Left lung (tissue), 4 donors: ENCODE measurements at regions not wholly inside any gene's neighbourhood (a gene's known extent, or its start where the extent isn't known, plus 50 kb on each side); places are given as distances from the start of the nearest gene placed in this dataset.

Source experiments
- ATAC-seq: fragments of 200-7000 bp; cut with Tn5 transposase; one replicate; pipeline ENCODE4 v1.9.1; 2020; ENCODE audit warnings: moderate library complexity
- DNase-seq, 4 donors: peaks; one replicate each; pipeline ENCODE4 v3.0.0-alpha.2; 2013 to 2020
- H3K27ac ChIP-seq, 2 donors: fragments of 200-600 bp; sonication (generic) in 1 of 2; one replicate each; pipeline versions ENCODE4 v1.5.0 to v1.8.0; 2020 to 2021
- H3K27me3 ChIP-seq, 2 donors: fragments of 200-600 bp; sonication (generic) in 1 of 2; one replicate each; pipeline versions ENCODE4 v1.5.0 to v1.8.0; 2020 to 2021
- H3K36me3 ChIP-seq, 2 donors: fragments of 200-600 bp; sonication (generic) in 1 of 2; one replicate each; pipeline versions ENCODE4 v1.5.0 to v1.8.0; 2020 to 2021
- H3K4me1 ChIP-seq, 2 donors: fragments of 200-600 bp; one replicate each; pipeline ENCODE4 v1.8.0; 2021
- H3K4me3 ChIP-seq, 2 donors: fragments of 200-600 bp; sonication (generic) in 1 of 2; one replicate each; pipeline versions ENCODE4 v1.5.0 to v1.8.0; 2020 to 2021; ENCODE audit warnings: mild to moderate bottlenecking in 1 of 2
- H3K9me3 ChIP-seq, 2 donors: fragments of 200-600 bp; sonication (generic) in 1 of 2; one replicate each; pipeline versions ENCODE4 v1.5.0 to v1.8.0; 2020 to 2021
- CTCF ChIP-seq, 2 donors: fragments of 200-600 bp; sonication (generic) in 1 of 2; IDR thresholded peaks; one replicate each; pipeline versions ENCODE4 v1.5.0 to v1.8.0; 2021; ENCODE audit warnings: antibody characterized with exemption in 2 of 2
- intact Hi-C, 2 donors: fragments of 100-400 bp; cut with DNase I; formaldehyde crosslinking; loops; one replicate each; pipeline versions ENCODE4 v1.11.2 to v1.14.2; 2022
- donor health status: DM: no; HTN: yes; CAD: no.
- donor health status: DM: no; HTN: no; CAD: no.

GRCh38 chr21:22650226-22650625 is 1652.0 kb downstream of the NCAM2 start:
- no peaks in the 10 kb centered on the region for H3K4me1 ChIP-seq
- no peak for TF ChIP-seq CTCF (IDR thresholded peaks at IDR 0.05)
- intact Hi-C loops, result no loop called here
- no peak for ATAC-seq
- no peaks in the 10 kb centered on the region for H3K36me3 ChIP-seq
- no peaks in the 10 kb centered on the region for H3K27me3 ChIP-seq
- no peak overlapping the region for H3K27ac ChIP-seq
- H3K9me3 ChIP-seq, result peaks cover 0 to 3% of the 10 kb centered on the region in 2 donors
- H3K4me3 ChIP-seq, result no peak overlapping the region
- no peak for DNase-seq

- TF ChIP-seq CTCF (IDR thresholded peaks at IDR 0.05), result no peak
- intact Hi-C loops, result no loop called here
- ATAC-seq (no peak), DNase-seq (no peak)
- Histone ChIP-seq H3K27ac (no peak overlapping the region), H3K36me3 (no peaks in the 10 kb centered on the region), H3K9me3 (no peaks in the 10 kb centered on the region), H3K4me1 (no peaks in the 10 kb centered on the region), H3K27me3 (no peaks in the 10 kb centered on the region), H3K4me3 (no peak overlapping the region)
Observed at GRCh38 chr21:22657781-22658180, 1659.6 kb downstream of the NCAM2 start.

- ATAC-seq, result no peak
- peaks cover 0 to 10% of the 10 kb centered on the region in 2 donors for H3K9me3 ChIP-seq
- no peak for TF ChIP-seq CTCF (IDR thresholded peaks at IDR 0.05)
- H3K27ac ChIP-seq, result no peak overlapping the region
- no peaks in the 10 kb centered on the region for H3K4me1 ChIP-seq
- DNase-seq, result no peak
- H3K36me3 ChIP-seq, result no peaks in the 10 kb centered on the region
- H3K4me3 ChIP-seq, result no peak overlapping the region
- H3K27me3 ChIP-seq, result no peaks in the 10 kb centered on the region
- intact Hi-C loops, result no loop called here
Observed at GRCh38 chr21:22670148-22670547, 1671.9 kb downstream of the NCAM2 start.

- intact Hi-C loops, result no loop called here
- no peaks in the 10 kb centered on the region for H3K27me3 ChIP-seq
- DNase-seq (peak in 1 of 4 donors; percentile 40), ATAC-seq (no peak)
- no peak for TF ChIP-seq CTCF (IDR thresholded peaks at IDR 0.05)
- H3K4me3 ChIP-seq, result no peak overlapping the region
- no peaks in the 10 kb centered on the region for H3K4me1 ChIP-seq
- no peaks in the 10 kb centered on the region for H3K36me3 ChIP-seq
- no peak overlapping the region for H3K27ac ChIP-seq
- no peaks in the 10 kb centered on the region for H3K9me3 ChIP-seq
Observed at GRCh38 chr21:22679207-22679606, 1681.0 kb downstream of the NCAM2 start.

GRCh38 chr21:22691658-22692057 is 1693.4 kb downstream of the NCAM2 start:
- no peak overlapping the region for H3K27ac ChIP-seq
- intact Hi-C loops, result no loop called here
- H3K4me1 ChIP-seq, result no peaks in the 10 kb centered on the region
- H3K9me3 ChIP-seq, result peaks cover 0 to 38% of the 10 kb centered on the region in 2 donors
- H3K36me3 ChIP-seq, result no peaks in the 10 kb centered on the region
- H3K4me3 ChIP-seq, result no peak overlapping the region
- DNase-seq (no peak), ATAC-seq (no peak)
- no peaks in the 10 kb centered on the region for H3K27me3 ChIP-seq
- no peak for TF ChIP-seq CTCF (IDR thresholded peaks at IDR 0.05)
